SHP77 (cell line): ENCODE measurements at regions not wholly inside any gene's neighbourhood (a gene's known extent, or its start where the extent isn't known, plus 50 kb on each side); places are given as distances from the start of the nearest gene placed in this dataset.
"Not testable (repeated sequence)": the region's sequence is repeated elsewhere in the genome, so short reads cannot be mapped to it uniquely, and the experiment has no call there.

Experiments used
- DNase-seq, 2 experiments: peaks; one replicate each; lab custom pipeline; 2025; lab: John Stamatoyannopoulos, UW

DNA sequence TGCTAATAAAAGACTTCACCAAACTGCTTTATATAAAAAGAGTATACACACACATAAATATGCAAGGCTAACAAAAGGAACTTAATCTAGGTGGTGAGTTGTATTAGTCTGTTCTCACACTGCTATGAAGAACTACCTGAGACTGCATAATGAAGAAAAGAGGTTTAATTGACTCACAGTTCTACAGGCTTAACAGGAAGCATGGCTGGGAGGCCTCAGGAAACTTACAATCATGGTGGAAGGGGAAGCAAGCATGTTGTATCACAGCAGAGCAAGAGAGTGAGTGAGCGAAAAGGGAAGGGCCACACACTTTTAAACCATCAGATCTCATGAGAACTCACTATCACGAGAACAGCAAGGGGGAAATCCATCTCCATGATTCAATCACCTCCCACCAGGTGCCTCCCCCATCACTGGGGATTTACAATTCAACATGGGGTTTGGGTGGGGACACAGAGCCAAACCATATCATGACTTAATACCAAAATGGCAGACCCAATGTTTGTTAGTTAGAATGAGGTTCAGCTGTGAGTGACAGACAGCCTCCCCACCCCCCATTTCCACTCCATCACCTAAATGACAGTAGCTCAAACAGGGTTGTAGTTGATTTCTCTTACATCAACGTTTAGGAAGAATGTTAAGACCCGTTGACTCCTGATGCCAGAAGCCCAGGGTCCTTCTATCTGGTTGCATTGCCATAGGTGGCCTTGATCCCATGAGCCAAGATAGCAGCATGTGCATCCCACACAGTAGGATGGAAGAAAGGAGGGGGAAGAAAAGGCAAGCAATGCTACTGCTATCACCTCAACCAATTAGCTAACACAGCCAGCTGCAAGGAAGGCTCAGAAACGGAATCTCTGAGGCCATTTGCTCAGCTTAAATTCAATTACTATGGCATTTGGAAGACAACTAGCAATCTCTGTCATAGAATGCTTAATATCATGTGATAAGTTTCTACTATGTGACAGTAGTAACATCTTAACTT lies 77.0 kb downstream of the CCDC71L start:
- no peak for DNase-seq

DNA sequence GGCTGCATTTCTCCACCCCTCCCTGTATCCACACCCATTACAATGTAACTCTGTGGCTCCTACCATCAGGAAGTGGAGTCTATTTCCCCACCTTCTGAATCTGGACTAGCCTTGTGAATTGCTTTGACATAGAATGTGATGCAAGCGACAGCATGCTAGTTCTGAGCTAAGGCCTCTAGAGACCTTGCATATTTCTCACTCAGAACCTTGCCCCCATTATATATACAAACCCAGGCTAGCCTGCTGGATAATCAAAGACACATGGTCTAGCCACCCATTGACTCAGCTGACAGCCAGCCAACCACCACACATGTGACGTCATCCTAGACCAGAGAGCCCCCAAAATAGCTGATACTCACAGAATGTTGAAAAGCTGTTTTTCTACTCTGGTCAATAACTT lies 77.9 kb downstream of the CCDC71L start:
- DNase-seq = no peak

GRCh38 chr7:106582365-106582764 lies 78.6 kb downstream of the CCDC71L start:
- no peak for DNase-seq

DNA sequence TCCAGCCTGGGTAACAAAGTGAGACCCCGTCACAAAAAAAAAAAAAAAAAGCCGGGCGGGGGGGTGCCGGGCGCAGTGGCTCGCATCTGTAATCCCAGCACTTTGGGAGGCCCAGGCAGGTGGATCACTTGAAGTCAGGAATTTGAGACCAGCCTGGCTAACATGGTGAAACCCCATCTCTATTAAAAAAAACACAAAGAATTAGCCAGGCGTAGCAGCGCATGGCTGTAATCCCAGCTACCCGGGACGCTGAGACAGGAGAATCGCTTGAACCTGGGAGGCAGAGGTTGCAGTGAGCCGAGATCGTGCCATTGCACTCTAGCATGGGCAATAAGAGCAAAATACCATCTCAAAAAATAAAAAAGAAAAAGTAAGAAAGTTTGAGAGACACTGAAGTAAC lies 81.9 kb downstream of the CCDC71L start:
- DNase-seq = not testable (repeated sequence)

DNA sequence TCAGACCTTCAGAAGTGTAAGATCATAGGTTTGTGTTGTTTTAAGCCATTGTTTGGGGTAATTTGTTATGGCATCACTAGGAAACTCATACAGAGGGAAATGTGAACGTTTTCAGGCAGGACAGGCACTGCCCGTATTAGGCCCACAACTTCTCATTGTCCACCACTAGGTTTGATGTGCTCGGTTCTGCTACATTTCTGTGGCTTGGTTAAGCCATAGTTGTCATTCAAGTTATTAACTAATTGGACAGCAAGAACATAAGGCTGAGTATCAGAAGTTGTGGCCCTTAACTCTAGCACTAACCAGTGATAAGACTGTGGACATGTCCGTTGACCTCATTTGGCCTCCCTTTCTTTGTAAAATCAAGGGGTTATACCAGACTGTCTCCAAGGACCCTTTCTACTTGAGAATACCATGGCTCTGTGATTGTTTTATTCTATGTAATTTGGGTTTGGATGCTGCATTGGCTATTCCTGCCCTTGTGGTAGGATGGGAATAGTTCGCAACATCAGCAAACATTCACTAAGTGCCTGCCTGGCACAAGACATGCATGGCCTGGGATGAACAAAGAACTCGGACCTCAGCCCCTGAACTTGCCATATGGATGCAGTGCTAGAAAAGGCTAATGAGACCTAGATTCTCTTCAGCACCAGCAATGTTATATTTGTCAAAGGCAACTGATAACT lies 85.7 kb downstream of the CCDC71L start:
- no peak for DNase-seq

DNA sequence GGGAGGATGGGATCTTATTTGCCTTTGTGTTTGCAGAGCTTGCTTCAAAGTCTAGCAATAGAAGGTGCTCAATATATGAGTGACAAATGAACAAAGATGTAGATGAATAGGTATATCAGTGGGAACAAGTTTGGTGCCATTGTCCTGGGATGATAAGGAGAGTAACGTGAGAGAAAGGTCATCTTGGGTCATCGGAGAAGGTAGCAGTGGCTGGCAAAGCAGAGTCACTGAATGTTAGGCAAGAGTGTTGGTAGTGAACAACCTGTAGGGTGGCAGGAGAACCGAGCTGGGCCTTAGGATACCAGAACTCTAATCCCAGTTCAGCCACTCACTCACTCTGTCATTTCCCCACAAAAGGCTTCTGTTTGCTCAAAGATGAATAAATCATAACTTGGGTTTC lies 87.2 kb downstream of the CCDC71L start:
- no peak for DNase-seq

DNA sequence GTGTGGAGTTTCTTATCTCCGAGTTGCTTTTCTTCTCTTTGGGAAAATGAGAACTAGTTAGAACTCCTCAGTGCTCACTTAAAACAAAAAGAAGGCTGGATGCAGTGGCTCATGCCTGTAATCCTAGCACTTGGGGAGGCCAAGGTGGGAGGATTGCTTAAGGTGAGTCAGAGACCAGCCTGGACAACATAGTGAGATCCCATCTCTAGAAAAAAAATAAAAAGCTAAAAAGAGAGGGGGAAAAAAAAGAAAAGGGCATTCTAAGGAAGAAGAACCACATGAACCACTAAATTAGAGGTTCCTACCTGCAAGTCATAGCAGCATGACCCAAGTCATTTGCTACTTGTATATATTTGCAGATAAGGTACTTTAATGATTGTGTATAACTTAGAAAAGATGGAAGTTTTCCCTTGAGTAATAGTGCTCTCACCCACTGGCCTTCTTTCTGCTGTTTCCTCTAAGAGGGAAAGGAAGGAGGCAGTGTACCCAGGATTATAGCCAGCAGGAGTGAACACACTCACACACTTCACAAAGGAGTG lies 87.8 kb downstream of the CCDC71L start:
- no peak for DNase-seq

DNA sequence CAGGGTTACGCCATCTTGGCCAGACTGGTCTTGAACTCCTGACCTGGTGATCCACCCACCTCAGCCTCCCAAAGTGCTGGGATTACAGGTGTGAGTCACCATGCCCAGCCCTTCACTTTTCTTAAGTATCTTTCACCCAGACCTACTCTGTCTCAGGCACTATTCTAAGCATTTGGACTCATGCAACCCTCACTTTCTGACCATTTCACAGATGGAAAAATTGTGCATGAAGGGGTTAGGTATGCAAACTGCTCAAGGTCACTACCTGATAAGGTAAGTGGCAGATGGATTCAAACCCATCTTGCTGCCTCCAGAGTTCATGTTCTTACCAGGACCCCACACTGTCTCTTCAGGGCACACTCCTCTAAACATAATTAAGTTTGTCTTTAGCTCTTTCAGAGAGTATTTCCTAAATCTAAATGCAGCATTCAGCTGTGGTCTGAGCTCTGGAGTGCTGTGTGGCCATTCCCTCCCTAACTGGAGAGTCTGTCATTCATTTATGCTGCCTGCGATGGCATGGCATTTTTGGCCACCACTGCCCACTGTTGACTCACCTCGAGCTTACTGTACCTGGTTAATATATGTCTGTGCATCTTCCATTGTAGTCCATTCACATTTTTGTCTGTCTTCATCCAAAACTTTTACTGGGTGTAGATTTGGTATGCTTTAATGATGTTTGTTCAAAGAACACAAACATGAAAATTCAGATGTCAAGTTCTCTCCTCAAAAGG lies 88.4 kb downstream of the CCDC71L start:
- no peak for DNase-seq

GRCh38 chr7:106571563-106571962 lies 89.4 kb downstream of the CCDC71L start:
- no peak for DNase-seq

DNA sequence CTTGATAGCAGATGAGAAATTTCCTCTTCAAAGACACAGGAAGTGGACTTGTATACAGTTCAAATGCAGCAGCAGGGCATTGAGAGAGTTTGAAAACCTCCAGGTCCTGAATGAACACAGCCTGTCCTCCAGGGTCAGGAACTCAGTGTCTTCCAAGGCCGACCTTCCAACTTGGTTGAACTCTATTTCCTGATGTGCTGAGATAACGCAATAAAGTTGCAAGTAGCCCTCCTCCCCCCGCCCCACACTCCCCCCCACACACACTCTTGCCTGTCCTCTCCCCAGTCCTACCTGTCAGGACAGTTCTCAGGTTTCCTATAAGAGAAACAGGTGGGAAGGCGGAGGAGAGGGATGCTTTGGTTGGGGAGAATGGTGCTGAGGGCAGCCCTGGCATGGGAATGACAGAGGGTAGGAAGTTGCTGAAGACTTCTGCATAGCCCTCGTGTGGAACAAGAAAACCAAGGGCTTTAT lies 90.0 kb downstream of the CCDC71L start:
- no peak for DNase-seq

DNA sequence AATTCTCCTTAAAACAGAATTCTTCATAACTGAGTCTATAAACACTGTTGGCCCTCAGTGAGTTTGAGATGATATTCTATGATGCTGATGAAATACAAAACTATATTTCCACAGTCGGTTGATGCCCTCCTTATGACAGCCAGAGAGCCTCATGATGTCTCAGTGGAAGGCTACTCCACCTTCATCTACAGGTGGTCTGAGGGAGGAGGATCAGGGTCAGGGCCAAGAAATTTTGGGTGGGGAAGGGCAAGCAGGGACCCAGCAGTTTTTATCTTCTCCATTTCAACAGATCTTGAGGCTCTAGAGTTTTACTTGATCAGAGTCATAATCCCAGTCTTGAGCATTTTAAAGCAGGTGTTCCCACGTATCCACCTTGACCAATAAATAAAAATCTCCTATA lies 90.8 kb downstream of the CCDC71L start:
- DNase-seq = no peak

GRCh38 chr7:106569500-106569929 lies 91.4 kb downstream of the CCDC71L start:
- DNase-seq = no peak

- peak; percentile 6 to 40 for DNase-seq
Observed at GRCh38 chr7:106568680-106569499, 92.1 kb downstream of the CCDC71L start.

DNA sequence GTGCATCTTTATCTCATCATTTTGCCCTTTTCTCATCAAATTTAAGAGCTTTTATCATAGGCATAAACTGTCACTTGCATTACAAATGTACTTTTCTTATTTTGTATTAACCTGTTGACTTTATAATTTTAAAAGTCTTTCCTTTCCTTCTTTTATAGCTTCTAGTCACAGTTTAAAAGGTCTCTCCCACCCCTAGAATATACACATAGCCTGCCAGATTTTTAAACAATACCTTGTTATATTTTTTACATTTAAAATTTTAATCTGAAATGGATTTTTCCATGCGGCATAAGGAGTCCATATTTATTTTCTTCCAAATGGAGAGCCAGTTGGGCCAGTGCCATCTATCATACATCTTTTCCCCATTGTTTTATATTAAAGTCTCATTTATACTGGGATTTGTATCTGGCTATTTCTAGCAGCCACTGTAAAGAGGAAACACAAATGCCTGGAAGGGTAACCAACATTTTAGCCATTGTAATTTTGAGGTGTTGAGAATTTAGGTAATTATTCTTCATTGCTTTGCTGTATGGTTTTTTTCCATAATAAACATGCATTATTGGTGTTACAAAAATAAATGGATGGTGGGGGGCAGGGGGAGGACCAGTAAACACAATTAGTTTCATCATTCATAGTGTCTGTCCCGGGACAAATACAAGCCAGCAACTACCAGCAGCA lies 92.8 kb downstream of the CCDC71L start:
- no peak for DNase-seq

- not testable (repeated sequence) for DNase-seq
Observed at GRCh38 chr7:106567204-106568001, 93.6 kb downstream of the CCDC71L start.

DNA sequence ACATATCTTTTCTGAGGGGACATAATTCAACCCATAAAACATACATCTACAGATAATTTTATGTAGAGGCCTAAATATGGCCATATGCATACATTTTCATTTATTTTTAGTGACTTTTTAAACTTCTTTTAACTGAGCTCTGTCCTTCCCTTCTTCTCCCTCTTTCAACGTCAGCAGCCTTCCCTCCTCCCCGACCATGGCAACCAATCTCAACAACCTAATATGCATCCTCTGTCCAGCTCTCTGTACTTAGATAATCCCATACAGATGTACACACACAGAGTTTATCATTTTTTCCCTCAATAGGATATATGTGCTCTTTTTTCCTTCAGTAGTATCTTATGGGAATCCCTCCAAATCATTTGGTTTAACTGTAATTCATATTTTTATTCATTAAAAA lies 94.3 kb downstream of the CCDC71L start:
- DNase-seq = no peak

DNA sequence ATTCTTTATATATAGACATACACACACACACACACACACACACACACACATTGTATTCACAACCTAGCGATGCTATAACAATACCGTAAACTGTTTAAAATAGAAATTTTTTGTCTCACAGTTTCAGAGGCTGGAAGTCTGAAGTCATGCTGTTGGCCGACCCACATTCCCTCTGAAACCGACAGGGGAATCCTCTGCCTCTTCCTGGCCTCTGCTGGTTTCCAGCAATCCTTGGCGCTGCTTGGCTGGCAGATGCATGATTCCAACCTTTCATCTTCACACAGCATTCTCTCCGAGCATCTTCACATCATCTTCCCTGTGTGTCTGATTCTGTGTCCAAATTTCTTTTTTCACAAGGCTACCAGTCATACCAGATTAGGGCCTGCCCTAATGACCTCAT lies 94.8 kb downstream of the CCDC71L start:
- DNase-seq = no peak

DNA sequence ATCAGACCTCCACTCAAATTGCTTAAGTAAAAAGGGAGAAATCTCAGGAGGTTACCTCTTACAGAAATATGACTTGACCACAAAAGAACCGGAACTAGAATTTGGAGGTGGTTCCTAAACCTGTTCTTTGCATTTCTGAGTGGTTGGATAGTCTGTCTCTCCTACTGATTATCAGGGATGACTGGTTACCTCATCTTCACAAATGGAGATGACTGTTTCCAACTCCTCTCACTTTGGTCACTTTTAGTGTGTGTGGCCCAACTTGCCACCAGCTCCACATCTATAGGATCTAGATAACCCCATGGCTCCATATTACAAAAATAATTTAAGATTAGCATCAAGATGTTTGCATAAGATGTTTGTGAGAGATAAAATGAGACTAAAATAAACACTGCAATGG lies 95.5 kb downstream of the CCDC71L start:
- DNase-seq = no peak

DNA sequence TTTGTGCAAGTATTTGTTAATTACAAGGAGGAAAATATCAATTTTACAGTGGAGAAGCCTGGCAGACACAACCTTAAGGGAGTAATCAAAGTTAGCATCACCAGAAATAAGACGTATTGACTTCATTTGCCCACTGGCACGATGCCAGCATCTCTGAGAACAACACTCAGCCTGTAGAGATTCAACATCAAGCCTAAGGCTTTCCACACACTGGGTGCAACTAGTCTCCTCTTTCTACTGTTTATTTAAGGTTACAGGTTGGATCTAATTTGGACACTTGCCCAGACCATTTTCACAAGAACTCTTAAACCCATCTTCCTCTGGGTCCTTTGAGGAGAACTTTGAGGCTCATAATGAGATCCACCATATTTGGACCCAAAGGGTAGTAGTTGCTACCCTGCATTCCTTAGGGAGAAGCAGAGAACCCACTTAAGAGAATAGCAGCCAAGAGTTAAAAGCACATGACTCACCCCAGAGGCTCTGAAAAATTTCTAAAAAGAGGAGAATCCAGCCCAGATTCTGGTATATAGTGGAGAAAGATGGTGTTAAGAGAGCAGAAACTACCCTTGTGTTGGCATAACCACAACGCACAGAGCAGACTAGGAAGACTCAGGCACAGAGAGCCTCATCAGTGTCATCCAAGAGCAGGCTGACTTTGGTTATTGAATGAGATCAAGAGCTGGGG lies 97.3 kb downstream of the CCDC71L start:
- no peak for DNase-seq
